LNCaP clone FGC (cell line): ENCODE measurements at regions not wholly inside any gene's neighbourhood (a gene's known extent, or its start where the extent isn't known, plus 50 kb on each side); places are given as distances from the start of the nearest gene placed in this dataset.
"Not testable (repeated sequence)": the region's sequence is repeated elsewhere in the genome, so short reads cannot be mapped to it uniquely, and the experiment has no call there.

Source experiments
- DNase-seq: peaks from one replicate; pipeline ENCODE4 v3.0.0-alpha.2; 2011; ENCODE audit warnings: low read depth
- H3K4me3 ChIP-seq: 2 replicates; pipeline ENCODE4 v1.5.1; 2011; ENCODE audit warnings: mild to moderate bottlenecking, low read depth, low read length, control low read depth
- TF ChIP-seq, protein P1 (sequence below): IDR thresholded peaks from 2 replicates; pipeline ENCODE4 v1.5.1; 2012; ENCODE audit warnings: mild to moderate bottlenecking; ENCODE audit not compliant: control insufficient read depth, insufficient read depth; ENCODE audit errors: extremely low read depth

DNA sequence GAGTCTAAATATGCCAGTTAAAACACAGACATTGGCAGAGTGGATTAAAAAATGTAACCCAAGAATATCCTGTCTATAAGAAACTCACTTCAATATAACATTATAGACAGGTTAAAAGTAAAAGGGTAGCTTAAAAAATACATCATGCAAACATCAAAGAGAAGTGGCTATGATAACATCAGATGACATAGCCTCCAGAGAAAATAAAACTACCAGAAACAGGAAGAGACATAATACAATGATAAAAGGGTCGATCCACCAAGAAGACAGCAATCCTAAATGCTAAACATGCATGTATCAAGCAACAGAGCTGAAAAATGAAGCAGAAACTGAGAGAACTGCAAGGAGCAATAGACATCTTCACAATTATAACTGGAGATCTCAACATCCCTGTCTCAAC lies 190.2 kb upstream of the NR5A2 start:
- no peak overlapping the region for H3K4me3 ChIP-seq
- no peak for DNase-seq
- TF ChIP-seq, protein P1, sequence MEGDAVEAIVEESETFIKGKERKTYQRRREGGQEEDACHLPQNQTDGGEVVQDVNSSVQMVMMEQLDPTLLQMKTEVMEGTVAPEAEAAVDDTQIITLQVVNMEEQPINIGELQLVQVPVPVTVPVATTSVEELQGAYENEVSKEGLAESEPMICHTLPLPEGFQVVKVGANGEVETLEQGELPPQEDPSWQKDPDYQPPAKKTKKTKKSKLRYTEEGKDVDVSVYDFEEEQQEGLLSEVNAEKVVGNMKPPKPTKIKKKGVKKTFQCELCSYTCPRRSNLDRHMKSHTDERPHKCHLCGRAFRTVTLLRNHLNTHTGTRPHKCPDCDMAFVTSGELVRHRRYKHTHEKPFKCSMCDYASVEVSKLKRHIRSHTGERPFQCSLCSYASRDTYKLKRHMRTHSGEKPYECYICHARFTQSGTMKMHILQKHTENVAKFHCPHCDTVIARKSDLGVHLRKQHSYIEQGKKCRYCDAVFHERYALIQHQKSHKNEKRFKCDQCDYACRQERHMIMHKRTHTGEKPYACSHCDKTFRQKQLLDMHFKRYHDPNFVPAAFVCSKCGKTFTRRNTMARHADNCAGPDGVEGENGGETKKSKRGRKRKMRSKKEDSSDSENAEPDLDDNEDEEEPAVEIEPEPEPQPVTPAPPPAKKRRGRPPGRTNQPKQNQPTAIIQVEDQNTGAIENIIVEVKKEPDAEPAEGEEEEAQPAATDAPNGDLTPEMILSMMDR = no peak

DNA sequence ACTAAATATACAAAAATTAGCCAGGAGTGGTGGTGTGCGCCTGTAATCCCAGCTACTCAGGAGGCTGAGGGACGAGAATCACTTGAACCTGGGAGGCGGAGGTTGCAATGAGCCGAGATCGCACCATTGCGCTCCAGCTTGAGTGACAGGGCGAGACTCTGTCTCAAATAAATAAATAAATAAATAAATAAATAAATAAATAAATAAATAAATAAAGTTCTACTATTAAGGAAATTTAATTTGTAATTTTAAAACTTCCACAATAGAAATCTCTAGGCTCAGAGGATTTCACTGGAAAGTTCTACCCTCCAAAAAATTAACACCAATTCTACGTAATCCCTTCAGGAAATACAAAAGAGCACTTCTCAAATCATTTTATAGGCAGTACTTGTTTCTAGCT lies 187.9 kb upstream of the NR5A2 start:
- not testable (repeated sequence) for DNase-seq, H3K4me3 ChIP-seq

DNA sequence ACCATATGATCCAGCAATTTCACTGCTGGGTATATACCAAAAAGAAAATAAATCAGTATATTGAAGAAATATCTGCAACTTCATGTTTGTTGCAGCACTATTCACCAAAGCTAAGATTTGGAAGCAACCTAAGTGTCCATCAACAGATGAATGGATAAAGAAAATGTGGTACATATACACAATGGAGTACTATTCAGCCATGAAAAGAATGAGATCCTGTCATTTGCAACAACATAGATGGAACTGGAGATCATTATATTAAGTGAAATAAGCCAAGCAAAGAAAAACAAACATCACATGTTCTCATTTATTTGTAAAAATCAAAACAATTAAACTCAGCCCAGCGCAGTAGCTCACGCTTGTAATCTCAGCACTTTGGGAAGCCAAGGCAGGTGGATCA lies 184.4 kb upstream of the NR5A2 start:
- not testable (repeated sequence) for H3K4me3 ChIP-seq, DNase-seq

DNA sequence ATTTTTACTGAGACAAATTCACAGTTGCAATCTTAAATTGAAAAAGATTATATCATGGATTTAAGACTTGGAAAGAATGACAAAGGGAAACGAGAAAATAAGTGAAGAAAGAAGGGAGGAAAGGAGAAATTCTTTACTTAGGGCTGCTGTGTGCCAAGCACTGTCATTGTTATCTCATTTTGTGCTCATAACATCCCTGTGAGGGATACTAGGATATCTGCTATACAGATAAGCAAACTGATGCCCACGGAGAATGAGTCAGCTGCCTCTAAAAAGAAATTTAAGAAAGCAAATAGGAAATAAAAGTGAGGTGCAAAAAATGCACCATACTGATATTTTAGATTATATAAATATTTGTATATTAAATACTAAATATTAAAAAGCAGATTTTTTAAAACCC lies 183.6 kb upstream of the NR5A2 start:
- TF ChIP-seq, protein P1 = no peak
- no peak overlapping the region for H3K4me3 ChIP-seq
- no peak for DNase-seq

DNA sequence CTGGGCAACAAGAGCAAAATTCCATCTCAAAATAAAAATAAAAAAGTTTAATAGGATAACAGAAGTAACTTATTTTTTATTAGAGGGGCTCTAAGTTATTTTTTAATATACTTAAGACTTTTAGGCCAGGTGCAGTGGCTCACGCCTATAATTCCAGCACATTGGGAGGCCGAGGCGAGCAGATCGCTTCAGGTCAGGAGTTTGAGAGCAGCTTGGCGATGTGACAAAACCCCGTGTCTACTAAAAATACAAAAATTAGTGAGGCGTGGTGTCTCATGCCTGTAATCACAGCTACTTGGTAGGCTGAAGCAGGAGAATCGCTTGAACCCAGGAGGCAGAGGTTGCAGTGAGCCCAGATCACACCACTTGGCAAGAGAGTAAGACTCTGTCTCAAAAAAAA lies 180.5 kb upstream of the NR5A2 start:
- TF ChIP-seq, protein P1 = no peak
- no peak overlapping the region for H3K4me3 ChIP-seq
- DNase-seq = no peak

DNA sequence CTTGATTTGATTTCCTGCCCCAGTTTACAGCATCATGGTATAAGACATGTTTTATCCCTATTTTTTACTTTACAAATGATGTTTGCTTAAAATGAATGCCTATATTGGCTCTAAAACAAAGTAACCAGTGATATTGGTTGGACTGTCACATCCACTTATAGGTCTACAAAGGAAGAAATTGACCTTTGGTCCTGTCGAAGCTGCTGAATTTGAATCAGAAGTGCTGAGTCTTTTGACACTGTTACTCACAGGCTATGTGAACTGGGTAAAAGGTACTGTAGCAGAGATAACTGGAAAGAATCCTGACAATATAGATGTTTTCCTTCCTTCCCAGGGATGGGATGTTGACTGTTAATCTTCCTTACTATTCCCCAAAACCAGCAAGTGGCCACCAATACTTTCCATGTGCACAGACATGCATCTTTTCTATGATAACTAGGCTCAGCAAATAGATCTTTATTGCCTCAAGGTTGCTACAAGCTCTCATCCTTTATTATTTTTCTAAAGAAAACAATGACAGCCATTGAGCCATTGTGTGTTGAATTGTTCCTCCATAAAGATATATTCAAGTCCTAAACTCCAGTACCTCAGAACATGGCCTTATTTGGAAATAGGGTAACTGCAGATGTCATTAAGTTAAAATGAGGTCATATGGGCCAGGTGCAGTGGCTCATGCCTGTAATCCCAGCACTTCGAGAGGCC lies 175.9 kb upstream of the NR5A2 start:
- DNase-seq = no peak
- TF ChIP-seq, protein P1 = no peak

DNA sequence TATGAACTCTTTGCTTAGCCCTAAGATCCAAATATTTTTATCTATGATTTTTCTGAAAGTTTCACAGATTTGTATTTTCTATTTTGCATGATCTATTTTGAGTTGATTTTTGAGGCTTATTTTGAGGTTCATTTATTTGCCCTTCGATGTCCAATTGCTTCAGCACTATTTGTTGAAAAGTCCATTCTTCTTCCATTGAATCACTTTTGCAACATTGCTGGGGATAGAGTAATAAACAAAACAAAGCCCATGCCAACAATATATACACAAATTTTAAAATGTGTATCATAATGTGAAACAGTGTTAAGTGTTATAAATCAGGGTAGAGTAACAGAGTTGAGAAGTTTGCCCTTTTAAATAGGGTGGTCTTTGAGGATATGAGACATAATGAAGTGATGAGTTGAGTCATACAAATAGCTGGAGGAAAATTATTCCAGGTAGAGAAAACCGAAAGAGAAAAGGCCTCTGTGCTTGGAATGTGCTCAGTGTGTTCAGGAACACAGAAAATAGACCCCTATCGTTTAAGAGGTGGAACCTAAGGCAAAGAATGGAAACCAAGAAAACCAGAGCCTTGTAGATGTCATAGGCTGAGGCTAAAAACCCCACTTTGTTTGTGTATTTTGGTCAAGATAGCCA lies 172.7 kb upstream of the NR5A2 start:
- TF ChIP-seq, protein P1 = no peak
- no peak for DNase-seq
- no peak overlapping the region for H3K4me3 ChIP-seq

More for the DNA sequence above, 175.9 kb upstream of the NR5A2 start:
- H3K4me3 ChIP-seq = no peak overlapping the region

DNA sequence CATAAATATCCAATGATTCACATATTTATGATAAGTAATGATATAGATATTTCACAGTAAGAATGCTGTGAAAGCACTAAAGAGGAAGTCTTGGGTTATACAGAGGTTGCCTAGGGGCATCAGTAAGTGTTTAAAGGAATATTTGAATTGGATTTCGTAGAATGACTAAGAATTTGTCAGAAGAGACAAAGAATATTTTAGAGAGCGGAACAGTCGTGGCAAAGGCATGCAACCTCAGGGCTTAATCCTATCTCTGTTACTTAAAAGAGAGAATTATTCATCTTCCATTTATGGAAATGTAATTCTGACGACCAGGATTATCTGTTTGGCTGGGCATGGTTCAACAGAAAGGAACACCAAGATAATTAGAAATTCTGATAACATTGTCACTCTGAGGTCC lies 171.9 kb upstream of the NR5A2 start:
- TF ChIP-seq, protein P1 = no peak
- no peak for DNase-seq
- H3K4me3 ChIP-seq = no peak overlapping the region
